ENCODE measurements at regions not wholly inside any gene's neighbourhood (a gene's known extent, or its start where the extent isn't known, plus 50 kb on each side); places are given as distances from the start of the nearest gene placed in this dataset.
A peak's percentile ranks its signal among the peaks of the same experiment; 100 is the strongest.

GRCh38 chrX:137432609-137433008 lies 133.3 kb upstream of the ZIC3 start:
- DNase-seq = no peak
- no peak for ATAC-seq
- Histone ChIP-seq H3K36me3 (no peaks in the 10 kb centered on the region), H3K4me3 (no peak overlapping the region), H3K27ac (no peak overlapping the region), H3K27me3 (peaks cover 0 to 49% (median 25%) of the 10 kb centered on the region in 7 donors), H3K4me1 (peaks cover 0 to 9% (median 2%) of the 10 kb centered on the region in 9 donors), H3K9me3 (peaks cover 0 to 22% (median 0%) of the 10 kb centered on the region in 11 donors)
- intact Hi-C loops (cut with DNase I) = no loop called here
- peak in 2 of 9 donors; percentile 20 to 35 for TF ChIP-seq CTCF (IDR thresholded peaks at IDR 0.05)
- WGBS, 2 donors = 0 to 3% methylated on average over 1 of the region's 1 CpG

- Histone ChIP-seq H3K27ac (no peak overlapping the region), H3K4me1 (peaks cover 0 to 16% (median 9%) of the 10 kb centered on the region in 9 donors), H3K9me3 (peaks cover 0 to 16% (median 0%) of the 10 kb centered on the region in 11 donors), H3K27me3 (peaks cover 0 to 56% (median 33%) of the 10 kb centered on the region in 7 donors), H3K4me3 (no peak overlapping the region), H3K36me3 (no peaks in the 10 kb centered on the region)
- TF ChIP-seq CTCF (IDR thresholded peaks at IDR 0.05) = no peak
- WGBS, 2 donors = 26 to 38% methylated on average over 2 of the region's 2 CpGs
- no peak for ATAC-seq
- no peak for DNase-seq
- intact Hi-C loops (cut with DNase I) = no loop called here
Observed at GRCh38 chrX:137431693-137432488, 134.0 kb upstream of the ZIC3 start.

- Histone ChIP-seq H3K9me3 (peaks cover 0 to 8% (median 0%) of the 10 kb centered on the region in 11 donors), H3K27ac (no peak overlapping the region), H3K27me3 (peaks cover 0 to 65% (median 40%) of the 10 kb centered on the region in 7 donors), H3K36me3 (no peaks in the 10 kb centered on the region), H3K4me3 (no peak overlapping the region), H3K4me1 (peaks cover 0 to 18% (median 9%) of the 10 kb centered on the region in 9 donors)
- no peak for TF ChIP-seq CTCF (IDR thresholded peaks at IDR 0.05)
- no peak for DNase-seq
- ATAC-seq = no peak
- intact Hi-C loops (cut with DNase I) = no loop called here
Observed at GRCh38 chrX:137430984-137431475, 134.9 kb upstream of the ZIC3 start.

GRCh38 chrX:137430301-137430700 lies 135.6 kb upstream of the ZIC3 start:
- WGBS, 2 donors = 2% methylated on average over 14 to 17 of the region's 17 CpGs
- H3K9me3 ChIP-seq = peaks cover 0 to 3% (median 0%) of the 10 kb centered on the region in 11 donors
- ATAC-seq (no peak), DNase-seq (no peak)
- peaks cover 0 to 72% (median 48%) of the 10 kb centered on the region in 7 donors for H3K27me3 ChIP-seq
- peaks cover 0 to 18% (median 9%) of the 10 kb centered on the region in 9 donors for H3K4me1 ChIP-seq
- H3K27ac ChIP-seq = no peak overlapping the region
- no peak for TF ChIP-seq CTCF (IDR thresholded peaks at IDR 0.05)
- H3K36me3 ChIP-seq = no peaks in the 10 kb centered on the region
- no peak overlapping the region for H3K4me3 ChIP-seq
- intact Hi-C loops (cut with DNase I) = no loop called here

Data from heart right ventricle (tissue), 16 donors.